A549 (cell line): ENCODE measurements at regions not wholly inside any gene's neighbourhood (a gene's known extent, or its start where the extent isn't known, plus 50 kb on each side); places are given as distances from the start of the nearest gene placed in this dataset.

Experiments used
- ATAC-seq, 2 experiments: fragments of 200-7000 bp in 1 of 2; fragments of >200 bp in 1 of 2; cut with Nextera tagmentation in 1 of 2; cut with Tn5 transposase in 1 of 2; 3 replicates each; pipeline versions ENCODE4 v1.8.0 to v1.9.1; 2018 to 2020; ENCODE audit warnings: mild to moderate bottlenecking in 1 of 2, moderate library complexity in 1 of 2
- CTCF ChIA-PET: fragments of 300-600 bp; sonication (Branson Sonifier 250); formaldehyde crosslinking; extraction: SDS; loops from one replicate; lab custom pipeline; 2021; ENCODE audit warnings: antibody characterized with exemption, inconsistent platforms; lab: Yijun Ruan, JAX
- POLR2A ChIA-PET: fragments of 350-600 bp; formaldehyde crosslinking; extraction: SDS; loops from one replicate; lab custom pipeline; 2021; ENCODE audit warnings: antibody characterized with exemption, inconsistent platforms; lab: Yijun Ruan, JAX
- DNase-seq, 2 experiments: peaks; one replicate each; pipeline versions ENCODE4 v3.0.0 to v3.0.0-alpha.2; 2011 to 2016; ENCODE audit warnings: low read depth in 1 of 2, low spot score in 1 of 2
- FAIRE-seq: peaks from 2 replicates; lab custom pipeline; 2011; peaks lifted over from hg19 to GRCh38; lab: Jason Lieb, UNC
- H3K27ac ChIP-seq, 2 experiments: fragments of >200 bp; sonication (Bioruptor Twin); formaldehyde crosslinking; 3 replicates each; pipeline ENCODE4 v1.5.1; 2016 to 2017
- H3K4me1 ChIP-seq: fragments of >200 bp; sonication (Bioruptor Twin); formaldehyde crosslinking; 3 replicates; pipeline ENCODE4 v1.6.1; 2016
- H3K4me2 ChIP-seq: fragments of >200 bp; sonication (Bioruptor Twin); formaldehyde crosslinking; 3 replicates; pipeline ENCODE4 v1.6.1; 2016
- H3K4me3 ChIP-seq: fragments of >200 bp; sonication (Bioruptor Twin); formaldehyde crosslinking; 3 replicates; pipeline ENCODE4 v1.5.1; 2016
- H3K9me3 ChIP-seq: fragments of >200 bp; sonication (Bioruptor Twin); formaldehyde crosslinking; 3 replicates; pipeline ENCODE4 v1.6.1; 2016
- ATOH8 ChIP-seq: fragments of 250-450 bp; sonication (Bioruptor Pico); IDR thresholded peaks from 2 replicates; pipeline ENCODE4 v1.5.0; 2020; ENCODE audit warnings: low read depth, mild to moderate bottlenecking, moderate library complexity
- BHLHE40 ChIP-seq: IDR thresholded peaks from 2 replicates; pipeline ENCODE4 v1.6.1; 2012; ENCODE audit warnings: low read depth, low read length, inconsistent platforms
- CBX2 ChIP-seq: fragments of 200-600 bp; sonication (generic); IDR thresholded peaks from 2 replicates; pipeline ENCODE4 v1.6.1; 2016; ENCODE audit warnings: low read depth, mild to moderate bottlenecking, borderline replicate concordance
- CTCF ChIP-seq: fragments of >200 bp; sonication (Bioruptor Twin); formaldehyde crosslinking; IDR thresholded peaks from 3 replicates; pipeline ENCODE4 v1.5.1; 2016
- EHF ChIP-seq: fragments of 250-450 bp; sonication (Bioruptor Pico); IDR thresholded peaks from 2 replicates; pipeline ENCODE4 v1.5.0; 2020; ENCODE audit warnings: mild to moderate bottlenecking
- EP300 ChIP-seq, 2 experiments: fragments of >200 bp; sonication (Bioruptor Twin); formaldehyde crosslinking; IDR thresholded peaks; 2 replicates in 1 of 2; 3 replicates in 1 of 2; pipeline ENCODE4 v1.6.1; 2016 to 2017
- FOSB ChIP-seq: fragments of 250-450 bp; sonication (Bioruptor Pico); IDR thresholded peaks from 2 replicates; pipeline ENCODE4 v1.5.0; 2020; ENCODE audit warnings: mild to moderate bottlenecking, moderate library complexity
- FOSL2 ChIP-seq, 2 experiments: fragments of 450-650 bp in 1 of 2; fragments of >200 bp in 1 of 2; sonication (Bioruptor Twin) in 1 of 2; formaldehyde crosslinking; IDR thresholded peaks; 2 replicates each; pipeline versions ENCODE4 v1.5.0 to v1.6.1; 2016 to 2020; ENCODE audit warnings: mild to moderate bottlenecking in 1 of 2, moderate library complexity in 1 of 2
- HDAC2 ChIP-seq: fragments of 200-600 bp; sonication (generic); IDR thresholded peaks from 2 replicates; pipeline ENCODE4 v1.6.1; 2016
- HES2 ChIP-seq: fragments of >200 bp; sonication (Bioruptor Twin); formaldehyde crosslinking; IDR thresholded peaks from 2 replicates; pipeline ENCODE4 v1.6.1; 2016
- HOXA7 ChIP-seq: fragments of 250-450 bp; sonication (Bioruptor Pico); IDR thresholded peaks from 2 replicates; pipeline ENCODE4 v1.5.0; 2020; ENCODE audit warnings: mild to moderate bottlenecking, moderate library complexity
- KDM5A ChIP-seq: fragments of 200-600 bp; sonication (generic); IDR thresholded peaks from 2 replicates; pipeline ENCODE4 v1.6.1; 2016; ENCODE audit warnings: antibody characterized with exemption, mild to moderate bottlenecking
- NR3C1 ChIP-seq: fragments of >200 bp; sonication (Bioruptor Twin); formaldehyde crosslinking; IDR thresholded peaks from 3 replicates; pipeline ENCODE4 v1.6.1; 2017
- PHF8 ChIP-seq: fragments of 200-600 bp; sonication (generic); IDR thresholded peaks from 2 replicates; pipeline ENCODE4 v1.6.1; 2016; ENCODE audit warnings: low read depth, mild to moderate bottlenecking, antibody characterized with exemption, moderate library complexity, borderline replicate concordance
- POLR2A ChIP-seq: IDR thresholded peaks from 2 replicates; pipeline ENCODE4 v1.6.1; 2012; ENCODE audit warnings: mild to moderate bottlenecking, low read length
- RAD21 ChIP-seq, 2 experiments: fragments of >200 bp in 1 of 2; sonication (Bioruptor Twin) in 1 of 2; formaldehyde crosslinking in 1 of 2; IDR thresholded peaks in 1 of 2; conservative IDR thresholded peaks in 1 of 2; 2 replicates in 1 of 2; 3 replicates in 1 of 2; pipeline ENCODE4 v1.6.1; 2012 to 2018; ENCODE audit warnings: inconsistent platforms in 1 of 2
- RARB ChIP-seq: fragments of 250-450 bp; sonication (Bioruptor Pico); IDR thresholded peaks from 2 replicates; pipeline ENCODE4 v1.8.0; 2021; ENCODE audit warnings: mild to moderate bottlenecking, moderate library complexity
- RCOR1 ChIP-seq: fragments of 150-350 bp; IDR thresholded peaks from 2 replicates; pipeline ENCODE4 v1.6.1; 2014; ENCODE audit warnings: antibody characterized with exemption, low read length, low read depth
- SREBF2 ChIP-seq: fragments of 450-650 bp; IDR thresholded peaks from 2 replicates; pipeline ENCODE4 v1.6.1; 2014; ENCODE audit warnings: mild to moderate bottlenecking, moderate library complexity
- TFCP2L1 ChIP-seq: fragments of 250-450 bp; sonication (Bioruptor Pico); IDR thresholded peaks from 2 replicates; pipeline ENCODE4 v1.5.0; 2021; ENCODE audit warnings: mild to moderate bottlenecking
- TP53 ChIP-seq: fragments of 250-450 bp; sonication (Bioruptor Pico); IDR thresholded peaks from 2 replicates; pipeline ENCODE4 v1.5.0; 2021; ENCODE audit warnings: mild to moderate bottlenecking, moderate library complexity
- USF2 ChIP-seq: fragments of 450-650 bp; IDR thresholded peaks from 2 replicates; pipeline ENCODE4 v1.6.1; 2014; ENCODE audit warnings: antibody characterized with exemption
- ZFP36 ChIP-seq: fragments of 450-650 bp; IDR thresholded peaks from 2 replicates; pipeline ENCODE4 v1.6.1; 2014; ENCODE audit warnings: borderline replicate concordance; ENCODE audit not compliant: partially characterized antibody
- ZSCAN20 ChIP-seq: fragments of 250-450 bp; sonication (Bioruptor Pico); IDR thresholded peaks from 2 replicates; pipeline ENCODE4 v1.8.0; 2022; ENCODE audit warnings: mild to moderate bottlenecking, moderate library complexity
- WGBS: methylation state at CpG from one replicate; pipeline ENCODE4 v1.1.6; 2017; ENCODE audit errors: missing lambda C conversion rate; 5-methylcytosine and 5-hydroxymethylcytosine counted together

- ATAC-seq = no peak
- Histone ChIP-seq H3K4me3 (no peak overlapping the region), H3K4me1 (no peaks in the 10 kb centered on the region), H3K27ac (no peak overlapping the region), H3K4me2 (no peak overlapping the region), H3K9me3 (no peaks in the 10 kb centered on the region)
- CTCF ChIA-PET = no interaction called here
- POLR2A ChIA-PET = no interaction called here
- 5% methylated on average over 4 of the region's 4 CpGs for WGBS
- DNase-seq = no peak
- no peak for TF ChIP-seq EP300 (IDR thresholded peaks at IDR 0.05)
- no peak for TF ChIP-seq CTCF
- no peak for TF ChIP-seq RARB
- no peak for TF ChIP-seq PHF8
- TF ChIP-seq ATOH8 (CRISPR knock-in tag) = no peak
- no peak for TF ChIP-seq FOSL2 (IDR thresholded peaks at IDR 0.05)
- no peak for TF ChIP-seq FOSL2 (CRISPR knock-in tag; IDR thresholded peaks at IDR 0.05)
- TF ChIP-seq RAD21 (conservative IDR thresholded peaks at IDR 0.05 in 1 of 2, IDR thresholded peaks at IDR 0.05 in 1 of 2) = no peak
- no peak for TF ChIP-seq ZFP36
- no peak for TF ChIP-seq TP53 (CRISPR knock-in tag)
- TF ChIP-seq CBX2 = no peak
- TF ChIP-seq RCOR1 = no peak
- TF ChIP-seq HES2 = no peak
- no peak for TF ChIP-seq KDM5A
- no peak for TF ChIP-seq EHF
- TF ChIP-seq ZSCAN20 (CRISPR knock-in tag) = no peak
- TF ChIP-seq HOXA7 (CRISPR knock-in tag) = no peak
- TF ChIP-seq SREBF2 = no peak
- FAIRE-seq = no peak
Observed at GRCh38 chr7:49513911-49514310, 259.5 kb upstream of the VWC2 start.

- TF ChIP-seq TP53 (CRISPR knock-in tag) (no peak), HDAC2 (no peak), HES2 (no peak), FOSL2 (IDR thresholded peaks at IDR 0.05) (no peak), FOSL2 (CRISPR knock-in tag; IDR thresholded peaks at IDR 0.05) (no peak), NR3C1 (no peak), TFCP2L1 (CRISPR knock-in tag) (no peak), USF2 (no peak), EHF (no peak), FOSB (CRISPR knock-in tag) (no peak), RCOR1 (no peak), POLR2A (no peak), SREBF2 (no peak), BHLHE40 (no peak), PHF8 (no peak)
- 0% methylated on average over 1 of the region's 1 CpG for WGBS
- ATAC-seq = no peak
Observed at GRCh38 chr7:49520951-49521350, 252.5 kb upstream of the VWC2 start.

More at GRCh38 chr7:49520951-49521350, 252.5 kb upstream of the VWC2 start:
- no peaks in the 10 kb centered on the region; the same call in 2 of the 3 replicates for H3K9me3 ChIP-seq
- H3K27ac ChIP-seq = no peak overlapping the region
- DNase-seq (no peak), FAIRE-seq (no peak)
- POLR2A ChIA-PET = no interaction called here
- no peak overlapping the region for H3K4me3 ChIP-seq
- no peak overlapping the region for H3K4me2 ChIP-seq
- no peaks in the 10 kb centered on the region for H3K4me1 ChIP-seq
- CTCF ChIA-PET = no interaction called here
